NCI-H1105 (cell line): ENCODE measurements at regions not wholly inside any gene's neighbourhood (a gene's known extent, or its start where the extent isn't known, plus 50 kb on each side); places are given as distances from the start of the nearest gene placed in this dataset.
"Not testable (repeated sequence)": the region's sequence is repeated elsewhere in the genome, so short reads cannot be mapped to it uniquely, and the experiment has no call there.

ENCODE experiments used
- DNase-seq: peaks from one replicate; lab custom pipeline; 2025; lab: John Stamatoyannopoulos, UW

DNA sequence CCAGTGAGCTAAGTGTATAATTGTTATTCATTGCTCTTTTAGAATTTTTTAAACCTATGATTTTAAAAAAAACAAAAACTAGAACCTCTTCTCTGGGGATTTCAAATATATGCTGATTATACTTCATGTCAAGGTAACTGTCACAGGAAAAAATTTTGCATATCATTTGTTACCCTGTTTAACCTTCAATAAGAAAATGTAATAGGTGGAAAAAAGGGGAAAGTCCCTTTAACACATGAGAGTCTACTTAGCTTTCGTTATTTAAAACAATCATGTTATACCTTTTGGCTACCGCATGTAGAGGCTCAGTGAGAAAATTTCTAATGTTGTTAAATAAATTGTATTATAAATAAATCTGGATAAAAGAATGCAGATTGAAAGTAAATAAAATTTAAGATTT, 190.1 kb upstream of the AKR1E2 start:
- DNase-seq: no peak

DNA sequence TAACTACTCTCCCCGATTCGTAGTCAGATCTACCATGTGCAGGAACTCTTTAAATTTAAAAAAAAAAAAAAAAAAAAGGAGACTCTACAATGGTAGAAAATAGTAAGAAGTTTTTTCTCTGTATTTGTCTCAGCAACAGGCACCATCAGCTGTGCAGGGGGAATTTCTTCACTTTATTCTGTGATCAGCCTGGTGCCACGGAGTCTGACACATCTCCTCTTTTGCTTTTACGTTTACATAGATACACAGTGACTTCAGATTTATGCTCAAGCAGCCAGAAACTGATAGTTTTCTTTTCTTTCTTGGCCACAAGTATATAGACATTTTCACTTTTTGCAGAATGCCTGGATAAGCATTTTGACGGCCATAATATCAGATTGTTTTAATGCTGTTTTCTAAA, 190.6 kb upstream of the AKR1E2 start:
- DNase-seq: no peak

DNA sequence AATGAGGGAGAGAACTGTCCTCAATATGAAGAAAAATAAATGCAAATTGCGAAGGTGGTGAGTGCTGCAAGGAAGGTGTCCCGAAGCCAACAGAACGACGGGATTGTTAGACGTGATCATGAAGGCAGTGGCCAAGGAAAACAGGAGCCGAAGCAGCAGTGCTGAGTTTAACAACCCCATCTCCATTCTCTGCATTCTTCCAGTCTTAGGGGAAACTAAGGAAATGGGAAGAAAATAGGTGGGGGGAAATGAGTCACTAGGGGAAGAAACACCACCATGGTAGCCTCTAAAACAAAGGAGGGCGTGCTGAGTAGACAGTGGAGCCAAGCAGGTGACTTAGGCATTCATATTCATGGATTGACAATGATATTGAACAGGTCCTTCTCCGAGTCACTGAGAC, 192.2 kb upstream of the AKR1E2 start:
- DNase-seq: no peak

DNA sequence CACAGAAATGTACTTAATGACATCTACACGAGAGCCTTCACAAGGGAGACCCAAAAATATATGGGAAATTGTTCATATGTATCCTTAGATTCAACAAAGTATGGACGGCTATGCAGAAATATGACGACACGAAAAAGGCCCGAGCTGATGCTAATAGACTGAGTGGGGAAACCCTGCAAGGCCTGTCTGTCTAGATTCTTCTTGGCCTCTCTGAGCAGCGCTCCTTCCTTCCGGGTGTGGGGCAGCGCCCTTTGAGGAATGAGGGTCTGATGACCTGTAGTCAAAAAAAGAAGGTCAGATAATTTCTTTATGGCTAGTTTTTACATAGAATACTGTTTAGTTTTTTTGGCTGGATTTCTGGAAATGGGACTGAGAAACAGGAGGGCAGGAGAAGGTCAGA, 192.8 kb upstream of the AKR1E2 start:
- DNase-seq: no peak

DNA sequence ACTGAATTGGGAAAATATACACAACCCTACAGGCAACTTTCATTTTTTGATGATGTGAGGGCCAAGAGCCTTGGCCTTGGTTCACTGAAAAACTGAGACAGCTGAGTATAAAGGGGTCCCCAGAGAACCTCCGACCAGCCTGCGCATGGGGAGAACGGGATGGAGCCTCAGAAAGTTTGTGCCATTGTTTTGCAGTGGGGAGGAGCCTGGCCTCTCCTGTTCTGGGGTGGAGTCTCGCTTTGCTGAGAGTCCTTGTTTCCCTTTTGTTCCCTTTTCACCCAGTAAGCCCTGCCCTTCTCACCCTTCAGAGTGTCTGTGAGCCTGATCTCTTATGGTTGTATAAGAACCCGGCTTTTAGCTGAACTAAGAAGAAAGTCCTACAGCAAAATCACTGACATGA, 193.2 kb upstream of the AKR1E2 start:
- no peak for DNase-seq

DNA sequence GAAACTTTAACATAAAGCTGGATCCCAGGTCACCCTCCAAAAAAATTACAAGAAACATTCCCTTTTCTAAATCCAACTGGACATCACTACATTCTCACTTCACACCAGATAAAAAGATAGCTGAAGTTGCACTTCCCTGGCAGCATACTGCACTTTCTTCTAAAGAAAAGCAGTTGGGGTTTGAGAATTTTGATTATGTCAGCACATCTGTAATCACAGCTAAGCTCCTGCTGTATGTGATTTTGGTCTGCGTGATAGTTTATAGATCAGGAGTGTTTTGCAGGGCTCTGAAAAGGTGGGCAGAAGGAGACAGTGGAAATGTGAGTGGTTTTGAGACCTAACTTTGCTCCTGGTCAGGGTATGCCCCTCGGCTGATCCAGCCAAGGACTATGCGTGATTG, 199.1 kb upstream of the AKR1E2 start:
- DNase-seq: no peak

DNA sequence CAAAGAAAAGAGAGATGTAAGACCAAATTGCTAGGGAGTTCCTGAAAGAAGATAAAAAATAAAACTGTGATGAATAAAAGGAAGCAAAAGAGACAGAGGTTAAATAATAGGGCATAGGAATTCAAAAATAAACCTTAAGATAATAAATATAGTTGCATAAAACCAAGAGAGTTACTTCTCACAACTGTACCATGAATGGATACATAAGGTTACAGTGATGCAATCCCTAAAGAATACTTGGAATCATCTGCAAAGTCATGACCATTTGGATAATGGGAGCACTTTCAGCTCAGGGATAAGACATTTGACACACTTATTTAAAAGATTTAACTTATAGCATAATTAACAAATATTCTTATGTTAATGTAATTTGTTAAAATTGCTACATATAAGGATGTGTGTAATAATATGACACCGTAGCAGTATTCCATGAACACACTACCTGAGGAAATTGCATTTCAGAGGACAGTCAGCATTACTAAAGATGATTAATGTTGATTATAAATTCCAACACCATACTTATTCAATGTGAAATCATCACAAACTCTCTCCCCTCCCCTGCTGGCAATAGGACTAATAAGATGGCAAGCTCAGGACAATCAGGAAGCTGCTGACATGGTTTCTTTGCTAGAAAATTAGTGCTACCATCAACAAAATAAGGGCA, 202.1 kb upstream of the AKR1E2 start:
- no peak for DNase-seq

DNA sequence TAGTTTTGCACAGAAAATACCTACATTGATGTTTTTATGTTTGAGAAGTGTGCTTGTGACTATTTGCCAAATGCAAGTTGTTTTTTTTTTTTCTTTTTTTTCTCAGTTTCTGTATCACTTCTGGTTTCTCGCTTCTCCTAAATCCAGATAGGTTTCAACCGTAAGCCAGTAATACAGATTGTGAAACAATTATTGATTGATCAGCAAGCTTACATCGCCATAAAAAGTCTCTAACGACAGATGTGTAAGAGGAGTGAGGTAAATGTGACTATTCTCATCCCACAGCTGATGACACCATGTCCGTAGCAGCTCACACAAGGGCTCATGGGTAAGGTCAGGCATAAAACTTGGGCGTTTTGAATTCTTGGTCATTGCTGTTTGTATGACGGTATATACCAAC, 202.8 kb upstream of the AKR1E2 start:
- DNase-seq: no peak

DNA sequence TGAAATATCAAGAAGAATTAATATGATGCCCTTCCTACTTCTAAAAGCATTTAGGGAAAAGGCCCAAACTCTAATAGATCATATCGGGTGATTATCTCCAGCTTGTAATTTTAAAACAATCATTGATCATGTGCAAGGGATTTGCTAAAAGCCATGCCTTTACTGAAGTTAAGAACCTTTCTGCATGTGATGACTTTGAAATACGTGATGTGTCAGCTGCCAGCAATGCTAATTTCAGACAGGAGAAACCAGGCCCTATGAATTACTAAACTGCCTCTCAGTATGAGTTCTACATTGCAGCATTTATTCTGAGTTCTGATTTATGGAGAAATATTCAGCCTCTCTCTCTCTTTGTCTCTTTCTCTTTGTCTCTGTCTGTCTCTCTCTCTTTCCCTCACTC, 203.6 kb upstream of the AKR1E2 start:
- DNase-seq: no peak

DNA sequence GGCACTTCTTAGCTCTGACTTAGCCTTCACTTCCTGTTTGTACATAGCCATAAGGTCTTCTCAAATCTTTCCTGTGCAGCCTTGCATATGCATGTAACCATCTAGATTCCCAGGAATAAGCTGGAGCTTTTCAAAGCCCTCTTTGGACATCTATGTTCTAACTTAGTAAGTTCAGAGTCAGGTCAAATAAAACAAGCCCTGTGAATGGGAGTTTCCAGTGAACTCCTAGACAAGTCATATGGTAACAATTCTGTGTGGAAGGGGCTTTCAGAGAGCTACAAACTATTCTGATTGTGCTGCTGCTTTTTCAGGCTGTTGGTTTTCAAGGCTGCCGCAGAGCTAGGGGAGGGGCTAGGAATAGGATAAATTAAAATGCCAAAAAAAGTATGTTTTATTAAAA, 208.4 kb upstream of the AKR1E2 start:
- no peak for DNase-seq

DNA sequence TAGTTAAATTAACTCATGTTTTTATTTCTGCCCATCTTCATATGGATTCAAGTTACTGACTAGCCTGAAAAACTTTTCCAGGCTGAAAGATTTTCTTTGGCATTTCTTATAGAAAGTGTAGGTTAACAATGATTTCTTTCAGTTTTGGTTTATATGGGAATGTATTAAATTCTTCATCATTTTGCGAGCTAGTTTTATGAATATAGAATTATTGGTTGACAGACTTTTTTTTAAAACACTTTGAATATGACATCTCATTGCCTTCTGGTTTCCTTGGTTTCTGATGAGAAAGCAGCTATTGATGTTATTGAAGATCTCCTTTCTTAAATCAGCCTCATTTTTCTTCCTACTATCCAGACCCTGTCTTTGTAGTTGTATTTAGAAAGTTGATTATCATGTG, 211.0 kb upstream of the AKR1E2 start:
- DNase-seq: no peak

DNA sequence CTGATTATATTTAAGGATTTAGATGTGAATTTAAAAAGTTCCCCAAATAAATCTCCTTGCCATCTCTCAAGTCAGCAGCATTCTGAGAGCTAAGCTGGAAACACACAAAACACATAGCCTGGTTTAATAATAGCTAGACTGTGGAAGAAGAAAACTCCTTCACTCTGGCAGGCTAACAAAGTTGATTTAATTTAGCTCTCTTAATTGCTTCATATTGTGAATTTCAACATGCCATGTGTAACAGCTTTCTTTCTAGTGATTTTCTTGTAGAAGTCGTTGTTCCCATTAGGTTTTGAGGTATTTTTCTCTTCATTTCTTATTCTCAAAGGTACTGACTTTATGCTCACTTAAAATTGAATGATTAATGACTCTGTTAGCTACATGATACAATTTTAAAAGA, 216.8 kb upstream of the AKR1E2 start:
- no peak for DNase-seq

DNA sequence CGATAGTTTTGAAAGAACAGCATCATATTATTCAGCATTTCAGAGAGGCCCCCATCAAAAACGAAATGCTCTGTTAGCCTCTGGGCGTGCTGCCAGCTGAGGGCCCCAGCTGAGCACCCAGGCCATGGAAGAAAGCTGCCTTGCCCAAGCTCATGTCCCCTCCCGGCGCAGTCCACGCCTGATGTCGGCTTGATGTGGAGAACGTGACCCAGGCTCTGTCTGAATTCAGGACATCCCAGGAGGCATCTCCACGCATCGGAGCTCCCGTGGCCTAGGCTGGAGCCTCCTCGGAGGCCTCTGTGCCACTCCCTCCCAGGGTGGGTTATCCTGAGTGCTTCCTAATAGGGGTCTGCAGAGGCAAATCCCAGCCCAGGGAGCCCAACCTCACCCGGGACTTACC, 218.3 kb upstream of the AKR1E2 start:
- DNase-seq: no peak

DNA sequence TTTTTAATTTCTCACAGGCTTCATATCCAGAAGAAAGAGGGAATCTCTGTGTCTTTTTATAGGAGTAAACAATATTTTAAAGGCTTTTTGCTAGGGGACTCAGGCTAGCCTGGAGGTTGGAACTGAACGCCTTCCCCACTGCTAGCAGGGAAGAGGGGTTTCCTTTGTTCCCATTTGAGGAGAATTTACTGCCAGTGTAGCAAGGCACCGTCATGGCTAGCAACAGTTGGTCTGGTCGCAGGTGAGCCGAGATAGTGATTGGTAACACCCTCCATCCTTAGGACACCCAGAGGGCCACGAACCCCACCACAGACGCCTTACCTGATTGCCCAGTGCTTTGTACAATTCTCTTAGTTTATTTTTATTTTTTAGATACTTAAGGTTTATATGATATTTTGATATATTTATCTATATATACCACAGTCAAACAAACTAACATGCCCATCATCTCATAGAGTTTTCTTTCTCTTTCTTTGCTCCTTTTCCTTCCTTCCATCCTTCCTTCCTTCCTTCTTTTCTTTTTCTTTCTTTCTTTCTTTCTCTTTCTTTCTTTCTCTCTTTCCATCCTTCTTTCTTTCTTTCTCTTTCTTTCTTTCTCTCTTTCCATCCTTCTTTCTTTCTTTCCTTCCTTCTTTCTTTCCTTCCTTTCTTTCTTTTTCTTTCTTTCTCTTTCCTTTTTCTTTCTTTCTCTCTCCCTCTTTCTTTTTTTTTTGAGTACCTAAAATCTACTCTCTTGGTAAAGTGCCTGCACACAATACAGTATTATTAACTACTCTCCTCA, 219.0 kb upstream of the AKR1E2 start:
- DNase-seq: no peak

DNA sequence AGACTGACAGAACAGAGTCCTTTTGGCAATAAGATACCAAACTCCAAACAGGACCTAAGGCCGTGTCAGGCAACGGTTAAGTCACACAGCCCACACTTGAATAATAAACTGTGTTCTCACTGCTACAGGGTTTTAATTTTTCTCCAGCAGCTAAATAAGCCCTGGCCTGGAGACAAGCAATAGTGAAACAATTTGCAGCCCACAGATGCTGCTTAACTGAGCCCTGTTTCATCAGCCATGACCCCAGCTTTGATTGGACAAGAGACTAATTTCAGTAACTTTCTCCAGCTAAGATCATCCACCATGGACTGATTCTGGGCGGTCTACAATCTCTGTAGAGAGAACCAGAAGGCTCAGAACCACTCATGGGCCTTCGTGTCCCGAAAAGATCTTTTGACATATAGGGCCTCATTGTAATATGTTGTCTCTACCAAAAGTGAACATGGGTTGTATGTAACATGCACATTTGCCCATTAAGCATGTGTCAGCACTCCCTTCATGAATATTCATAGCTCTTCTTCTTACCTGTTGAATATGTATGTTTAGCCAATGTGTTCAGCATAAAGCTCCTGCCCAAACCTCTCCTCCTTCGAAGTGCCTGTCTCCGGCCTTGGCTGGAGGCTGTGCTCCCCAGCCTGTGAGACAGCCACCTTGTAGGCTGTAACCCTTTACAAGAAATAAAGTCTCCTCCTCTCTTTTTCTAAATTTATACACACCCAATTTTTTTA, 223.1 kb upstream of the AKR1E2 start:
- no peak for DNase-seq

DNA sequence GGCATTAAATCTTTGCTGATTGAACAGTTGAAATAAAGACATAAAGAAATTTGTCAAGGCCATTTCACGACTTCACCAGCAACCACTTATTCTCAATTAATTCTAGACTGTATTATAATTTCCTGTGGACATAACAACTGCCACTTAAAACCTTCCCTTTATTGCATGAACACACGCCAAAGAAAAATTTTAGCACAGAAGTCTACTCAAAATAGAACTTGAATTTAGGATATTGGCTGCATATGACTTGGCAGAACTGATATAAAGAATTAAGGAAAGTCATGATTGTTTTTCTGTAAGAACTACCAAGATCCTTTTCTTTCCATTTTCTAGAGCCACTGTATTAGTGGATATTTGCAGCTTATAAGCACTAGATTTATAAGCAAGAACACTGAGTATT, 226.5 kb upstream of the AKR1E2 start:
- DNase-seq: no peak

DNA sequence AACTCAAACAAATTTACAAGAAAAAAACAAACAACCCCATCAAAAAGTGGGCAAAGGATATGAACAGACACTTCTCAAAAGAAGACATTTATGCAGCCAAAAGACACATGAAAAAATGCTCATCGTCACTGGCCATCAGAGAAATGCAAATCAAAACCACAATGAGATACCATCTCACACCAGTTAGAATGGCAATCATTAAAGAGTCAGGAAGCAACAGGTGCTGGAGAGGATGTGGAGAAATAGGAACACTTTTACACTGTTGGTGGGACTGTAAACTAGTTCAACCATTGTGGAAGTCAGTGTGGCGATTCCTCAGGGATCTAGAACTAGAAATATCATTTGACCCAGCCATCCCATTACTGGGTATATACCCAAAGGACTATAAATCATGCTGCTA, 228.1 kb upstream of the AKR1E2 start:
- DNase-seq: not testable (repeated sequence)

DNA sequence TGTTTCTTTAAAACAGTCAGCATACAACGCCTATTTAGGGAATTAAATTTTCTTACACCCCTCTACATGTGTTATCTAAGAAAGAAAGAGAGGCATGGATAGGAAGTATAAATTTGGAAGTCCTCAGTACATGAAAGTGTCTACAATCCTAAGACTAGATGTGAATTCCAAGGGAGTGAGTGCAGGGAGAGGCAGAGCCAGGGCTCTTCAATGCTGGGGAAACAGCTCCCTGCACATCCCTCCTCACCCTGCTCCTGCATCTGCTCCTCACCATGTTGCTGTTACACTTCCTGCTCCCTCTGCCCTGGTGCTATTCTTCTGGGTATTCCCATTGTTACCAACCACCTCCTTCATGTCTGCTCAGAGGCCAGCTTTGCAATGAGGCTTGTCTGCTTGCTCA, 229.1 kb upstream of the AKR1E2 start:
- DNase-seq: no peak

DNA sequence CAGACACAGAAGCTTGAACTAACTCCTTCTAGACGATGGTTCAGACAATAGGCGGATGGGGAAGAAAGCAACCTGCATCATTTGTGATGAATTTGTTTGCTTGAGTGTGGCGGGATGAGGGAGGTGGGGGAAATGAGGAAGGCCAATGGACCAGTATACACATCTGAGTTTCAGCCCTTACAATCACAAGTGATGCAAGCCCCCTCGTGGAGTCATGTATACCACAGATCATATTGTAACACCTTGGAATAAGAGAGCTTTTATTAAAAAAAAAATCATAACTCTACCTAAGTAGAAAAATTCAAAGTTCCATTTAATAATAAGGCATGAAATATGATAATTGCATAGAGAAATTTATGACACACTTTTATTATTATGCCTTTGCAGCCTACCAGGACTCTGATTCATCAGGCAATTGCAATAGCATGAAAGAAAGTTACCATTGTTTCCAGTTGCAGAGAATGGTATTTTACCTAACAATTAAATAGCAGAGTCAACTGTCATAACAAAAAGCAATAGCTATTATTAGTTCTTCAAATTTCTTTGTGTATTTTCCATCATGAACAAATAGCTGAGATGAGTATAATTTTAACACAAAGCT, 230.2 kb upstream of the AKR1E2 start:
- DNase-seq: no peak

DNA sequence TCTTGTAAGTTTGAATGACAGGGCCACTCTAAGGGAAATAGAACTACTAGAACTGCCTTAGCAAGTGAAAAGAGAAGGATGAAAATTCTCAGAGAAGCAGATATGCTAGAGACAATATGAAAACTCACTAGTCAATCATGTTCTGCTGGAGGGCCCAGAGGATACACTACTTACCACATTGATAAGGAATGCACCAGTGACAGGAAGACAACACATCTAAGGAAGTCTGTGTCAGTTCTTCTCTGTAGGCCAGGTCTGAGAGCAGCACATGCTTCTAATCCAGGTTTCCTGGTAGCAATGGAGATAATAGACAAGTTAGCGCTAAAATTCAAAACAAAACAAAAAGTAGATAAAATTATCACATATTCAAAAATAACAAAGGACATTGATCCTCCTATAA, 235.2 kb upstream of the AKR1E2 start:
- no peak for DNase-seq

DNA sequence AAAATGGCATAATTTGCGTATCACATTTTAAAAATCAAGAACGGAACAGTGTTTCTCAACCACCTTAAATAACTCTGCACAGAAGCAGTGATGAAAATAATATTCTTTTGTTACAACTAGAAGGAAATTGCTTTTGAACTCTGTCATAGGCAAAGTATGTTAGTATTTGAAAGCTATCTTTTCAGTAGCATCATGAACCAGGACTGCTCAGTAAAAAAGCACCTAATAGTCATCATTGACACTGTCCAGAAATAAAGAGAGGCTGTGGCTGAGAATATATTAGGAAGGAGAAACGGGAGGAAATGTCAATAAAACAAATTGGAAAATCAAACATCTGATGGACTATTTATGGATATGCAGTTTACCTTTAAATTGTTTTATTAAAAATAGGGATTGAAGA, 237.2 kb upstream of the AKR1E2 start:
- DNase-seq: no peak

DNA sequence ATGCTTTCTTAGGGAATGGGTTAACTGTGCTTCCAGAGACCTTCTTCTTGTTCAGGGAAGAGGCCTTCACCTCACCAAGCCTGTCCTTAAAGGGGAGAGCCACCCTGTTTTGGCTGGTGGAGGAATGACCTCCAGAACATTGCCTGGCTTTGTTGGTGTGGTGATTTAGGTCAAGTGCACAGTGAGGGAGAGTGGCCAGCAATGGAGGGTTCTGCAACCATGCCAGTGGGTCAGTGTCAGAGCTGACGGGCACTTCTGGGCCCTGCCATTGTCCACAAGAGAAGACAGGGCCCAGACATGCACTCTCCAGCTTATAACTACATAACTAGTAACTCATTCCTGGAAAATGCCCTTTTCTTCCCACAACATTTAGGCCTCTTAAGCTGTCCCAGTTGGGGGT, 238.5 kb upstream of the AKR1E2 start:
- DNase-seq: no peak

DNA sequence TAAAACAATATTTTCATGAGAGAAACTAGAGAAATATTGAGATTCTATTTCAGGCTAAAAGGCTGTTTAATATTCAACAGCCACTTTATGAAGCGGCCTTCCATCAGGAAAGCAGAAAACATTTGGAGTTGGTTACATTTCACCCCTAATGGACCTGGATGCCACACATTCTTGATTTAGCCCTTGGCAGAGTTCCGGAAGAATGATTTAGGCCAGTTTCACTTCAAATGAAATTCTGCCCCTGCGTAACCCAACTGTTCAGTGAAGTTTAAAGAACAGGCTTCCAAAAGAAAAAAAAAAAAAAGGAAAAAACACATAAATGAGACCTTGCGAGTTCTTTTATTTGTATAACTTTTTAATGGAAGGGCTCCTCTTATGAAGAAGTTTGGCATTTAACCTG, 239.2 kb upstream of the AKR1E2 start:
- DNase-seq: no peak
